ENCODE measurements at regions not wholly inside any gene's neighbourhood (a gene's known extent, or its start where the extent isn't known, plus 50 kb on each side); places are given as distances from the start of the nearest gene placed in this dataset.

- H3K4me3 ChIP-seq (ENCODE audit: extremely low read depth in 1 of 4, insufficient read depth in 2 of 4, low read depth in 3 of 4, low read length in 4 of 4), result no peak overlapping the region
- no peaks in the 10 kb centered on the region for H3K23me2 ChIP-seq (ENCODE audit: low read depth, low read length)
- ChIA-PET POLR2A (ENCODE audit: partially characterized antibody) (no interaction called here), CTCF (ENCODE audit: partially characterized antibody) (no interaction called here)
- H3K4ac ChIP-seq (replicated peaks; ENCODE audit: insufficient read length, low read depth, low read length), result no peak overlapping the region
- H3K14ac ChIP-seq (ENCODE audit: insufficient read length), result no peak overlapping the region
- H3K36me3 ChIP-seq (ENCODE audit: control insufficient read depth in 2 of 4, insufficient read depth in 4 of 4, low read length in 3 of 4), result no peaks in the 10 kb centered on the region
- no peak overlapping the region for H2BK20ac ChIP-seq (ENCODE audit: low read length)
- H3K79me2 ChIP-seq (ENCODE audit: control insufficient read depth in 1 of 2, insufficient read depth in 2 of 2, low read length in 2 of 2), result no peaks in the 10 kb centered on the region
- no peak overlapping the region for H4K91ac ChIP-seq (replicated peaks; ENCODE audit: insufficient read length, low read length)
- no peak overlapping the region for H3K9ac ChIP-seq (replicated peaks in 1 of 4; ENCODE audit: extremely low read depth in 1 of 4, low read depth in 3 of 4, low read length in 3 of 4)
- 80% methylated on average over 1 of the region's 1 CpG; no CpG with 5 or more reads in 1 of the 2 experiments for WGBS, 2 experiments (ENCODE audit: extremely low coverage in 1 of 2, insufficient coverage in 1 of 2, insufficient read length in 1 of 2, insufficient replicate concordance in 2 of 2, low coverage in 1 of 2, low lambda C conversion rate in 2 of 2, missing lambda C conversion rate in 1 of 2)
- no peak overlapping the region for H2AFZ ChIP-seq (ENCODE audit: low read length)
- H3K4me2 ChIP-seq (ENCODE audit: insufficient read depth in 1 of 2, low read depth in 2 of 2, low read length in 2 of 2), result no peak overlapping the region
- H3K79me1 ChIP-seq (ENCODE audit: low read depth, low read length), result no peaks in the 10 kb centered on the region
- no peak overlapping the region for H3K27ac ChIP-seq (ENCODE audit: low read depth, low read length)
- FAIRE-seq (no peak), DNase-seq (ENCODE audit: low read depth in 1 of 2, low spot score in 2 of 2) (no peak)
- no peak overlapping the region for H2BK15ac ChIP-seq (ENCODE audit: low read length)
- no peak overlapping the region for H4K5ac ChIP-seq (ENCODE audit: insufficient read length, low read depth, low read length)
- no peak overlapping the region for H3K18ac ChIP-seq (ENCODE audit: extremely low read depth, low read length)
- H2BK12ac ChIP-seq (ENCODE audit: low read depth, low read length), result no peak overlapping the region
- no peaks in the 10 kb centered on the region for H3K9me3 ChIP-seq (ENCODE audit: insufficient read depth in 2 of 2, low read depth in 1 of 2, low read length in 1 of 2)
- no peak overlapping the region for H2AK5ac ChIP-seq (ENCODE audit: low read depth, low read length)
- no peaks in the 10 kb centered on the region; a peak in 1 of 7 replicates for H3K4me1 ChIP-seq (replicated peaks in 1 of 4; ENCODE audit: control insufficient read depth in 3 of 4, insufficient read depth in 4 of 4, low read length in 3 of 4)
- TF ChIP-seq BACH1 (IDR thresholded peaks at IDR 0.05; ENCODE audit: low read length), result no peak
- no peak overlapping the region for H2BK5ac ChIP-seq (ENCODE audit: low read depth, low read length)
- H4K20me1 ChIP-seq (replicated peaks in 1 of 2; ENCODE audit: control insufficient read depth in 1 of 2, insufficient read depth in 2 of 2, low read length in 2 of 2), result no peaks in the 10 kb centered on the region
- no peak overlapping the region for H3K23ac ChIP-seq (ENCODE audit: insufficient read length)
- no peak overlapping the region for H3K56ac ChIP-seq (replicated peaks; ENCODE audit: insufficient read length, low read depth, low read length)
- no peak overlapping the region for H2BK120ac ChIP-seq (replicated peaks; ENCODE audit: low read depth, low read length)
- H3K27me3 ChIP-seq (replicated peaks in 1 of 4; ENCODE audit: control insufficient read depth in 3 of 4, extremely low read depth in 1 of 4, insufficient read depth in 3 of 4, low read length in 3 of 4), result no peaks in the 10 kb centered on the region
- no peak overlapping the region for H4K8ac ChIP-seq (ENCODE audit: extremely low read depth, insufficient read depth, low read length)
Measured at GRCh38 chr4:147174591-147174990, 228.9 kb upstream of the TTC29 start.
